Activated T-cell treated with anti-CD3 and anti-CD28 coated beads, Interleukin-2, amount 50 U/mL, for 72 hours (primary cell): ENCODE measurements at regions not wholly inside any gene's neighbourhood (a gene's known extent, or its start where the extent isn't known, plus 50 kb on each side); places are given as distances from the start of the nearest gene placed in this dataset.
"Not testable (repeated sequence)": the region's sequence is repeated elsewhere in the genome, so short reads cannot be mapped to it uniquely, and the experiment has no call there.

Experiments
- ATAC-seq, 2 donors: fragments of 150-1000 bp; cut with Tn5 transposase; replicated peaks in 1 of 2; 2 replicates each; pipeline ENCODE4 v1.10.0; 2021; ENCODE audit warnings: moderate library complexity in 2 of 2, mild to moderate bottlenecking in 1 of 2
- DNase-seq, 2 donors: peaks; one replicate each; pipeline ENCODE4 v3.0.0; 2021 to 2022; ENCODE audit warnings: mixed read lengths in 1 of 2
- H3K27ac Mint-ChIP-seq: one replicate; pipeline ENCODE4 v1.8.0; 2022; ENCODE audit warnings: mild to moderate bottlenecking, moderate library complexity, mixed read lengths
- H3K27me3 Mint-ChIP-seq: one replicate; pipeline ENCODE4 v1.8.0; 2022; ENCODE audit warnings: low read depth, mixed read lengths
- H3K36me3 Mint-ChIP-seq, 2 donors: one replicate each; pipeline ENCODE4 v1.8.0; 2022; ENCODE audit warnings: mixed read lengths in 2 of 2, mild to moderate bottlenecking in 1 of 2; ENCODE audit not compliant: insufficient read depth in 2 of 2
- H3K4me1 Mint-ChIP-seq: one replicate; pipeline ENCODE4 v1.8.0; 2022; ENCODE audit warnings: low read depth, mixed read lengths
- H3K4me3 Mint-ChIP-seq, 2 donors: one replicate each; pipeline ENCODE4 v1.8.0; 2022; ENCODE audit warnings: mild to moderate bottlenecking in 2 of 2, mixed read lengths in 2 of 2, moderate library complexity in 2 of 2
- H3K9me3 Mint-ChIP-seq, 2 donors: one replicate each; pipeline ENCODE4 v1.8.0; 2022; ENCODE audit warnings: mixed read lengths in 2 of 2

- no peaks in the 10 kb centered on the region for H3K27me3 Mint-ChIP-seq
- no peaks in the 10 kb centered on the region for H3K9me3 Mint-ChIP-seq
- H3K27ac Mint-ChIP-seq = no peak overlapping the region
- H3K4me1 Mint-ChIP-seq = peaks cover 12% of the 10 kb centered on the region
- no peak overlapping the region for H3K4me3 Mint-ChIP-seq
- ATAC-seq (no peak), DNase-seq (no peak)
- H3K36me3 Mint-ChIP-seq = peaks cover 0 to 4% of the 10 kb centered on the region in 2 donors
Observed at GRCh38 chr7:39758234-39758970, 135.0 kb downstream of the RALA start.

- DNase-seq = no peak
- ATAC-seq = no peak
- no peaks in the 10 kb centered on the region for H3K4me1 Mint-ChIP-seq
- H3K36me3 Mint-ChIP-seq = peaks cover 0 to 5% of the 10 kb centered on the region in 2 donors
- H3K9me3 Mint-ChIP-seq = no peaks in the 10 kb centered on the region
- H3K27ac Mint-ChIP-seq = no peak overlapping the region
- no peaks in the 10 kb centered on the region for H3K27me3 Mint-ChIP-seq
- H3K4me3 Mint-ChIP-seq = no peak overlapping the region
Observed at GRCh38 chr7:39761449-39761848, 138.1 kb downstream of the RALA start.

- not testable (repeated sequence) for H3K27ac Mint-ChIP-seq, H3K27me3 Mint-ChIP-seq, ATAC-seq, H3K9me3 Mint-ChIP-seq, H3K4me1 Mint-ChIP-seq, DNase-seq, H3K4me3 Mint-ChIP-seq, H3K36me3 Mint-ChIP-seq
Observed at GRCh38 chr7:39762466-39762865, 139.1 kb downstream of the RALA start.

- not testable (repeated sequence) for H3K36me3 Mint-ChIP-seq, ATAC-seq, H3K9me3 Mint-ChIP-seq, H3K27ac Mint-ChIP-seq, H3K4me1 Mint-ChIP-seq, H3K4me3 Mint-ChIP-seq, H3K27me3 Mint-ChIP-seq, DNase-seq
Observed at GRCh38 chr7:39762881-39763280, 139.5 kb downstream of the RALA start.

- H3K9me3 Mint-ChIP-seq, H3K4me1 Mint-ChIP-seq, H3K36me3 Mint-ChIP-seq, ATAC-seq, H3K27ac Mint-ChIP-seq, H3K4me3 Mint-ChIP-seq, H3K27me3 Mint-ChIP-seq, DNase-seq: not testable (repeated sequence)
Observed at GRCh38 chr7:39765833-39766232, 142.5 kb downstream of the RALA start.

GRCh38 chr7:39768439-39768838 lies 145.1 kb downstream of the RALA start:
- not testable (repeated sequence) for H3K4me1 Mint-ChIP-seq, H3K27me3 Mint-ChIP-seq, ATAC-seq, H3K4me3 Mint-ChIP-seq, DNase-seq, H3K27ac Mint-ChIP-seq, H3K36me3 Mint-ChIP-seq, H3K9me3 Mint-ChIP-seq

GRCh38 chr7:39774341-39774851 lies 151.0 kb downstream of the RALA start:
- H3K36me3 Mint-ChIP-seq, H3K9me3 Mint-ChIP-seq, DNase-seq, H3K4me3 Mint-ChIP-seq, ATAC-seq, H3K4me1 Mint-ChIP-seq, H3K27me3 Mint-ChIP-seq, H3K27ac Mint-ChIP-seq: not testable (repeated sequence)

GRCh38 chr7:39781557-39781956 lies 158.2 kb downstream of the RALA start:
- DNase-seq, H3K4me3 Mint-ChIP-seq, H3K4me1 Mint-ChIP-seq, H3K9me3 Mint-ChIP-seq, H3K36me3 Mint-ChIP-seq, H3K27ac Mint-ChIP-seq, H3K27me3 Mint-ChIP-seq, ATAC-seq: not testable (repeated sequence)

- H3K4me1 Mint-ChIP-seq, DNase-seq, H3K4me3 Mint-ChIP-seq, H3K27ac Mint-ChIP-seq, H3K9me3 Mint-ChIP-seq, H3K36me3 Mint-ChIP-seq, H3K27me3 Mint-ChIP-seq, ATAC-seq: not testable (repeated sequence)
Observed at GRCh38 chr7:39786440-39786839, 163.1 kb downstream of the RALA start.

GRCh38 chr7:39791035-39791434 lies 159.0 kb upstream of the CDK13 start:
- H3K27me3 Mint-ChIP-seq, H3K27ac Mint-ChIP-seq, H3K36me3 Mint-ChIP-seq, ATAC-seq, H3K4me3 Mint-ChIP-seq, DNase-seq, H3K9me3 Mint-ChIP-seq, H3K4me1 Mint-ChIP-seq: not testable (repeated sequence)

GRCh38 chr7:39791911-39792310 lies 158.1 kb upstream of the CDK13 start:
- not testable (repeated sequence) for H3K27ac Mint-ChIP-seq, H3K27me3 Mint-ChIP-seq, H3K4me3 Mint-ChIP-seq, H3K4me1 Mint-ChIP-seq, ATAC-seq, H3K9me3 Mint-ChIP-seq, H3K36me3 Mint-ChIP-seq
- peak in 1 of 2 donors; percentile 8 for DNase-seq

GRCh38 chr7:39793026-39793425 lies 157.0 kb upstream of the CDK13 start:
- H3K9me3 Mint-ChIP-seq, H3K4me3 Mint-ChIP-seq, H3K4me1 Mint-ChIP-seq, H3K27me3 Mint-ChIP-seq, H3K36me3 Mint-ChIP-seq, DNase-seq, ATAC-seq, H3K27ac Mint-ChIP-seq: not testable (repeated sequence)

GRCh38 chr7:39793851-39794250 lies 156.2 kb upstream of the CDK13 start:
- not testable (repeated sequence) for H3K4me1 Mint-ChIP-seq, H3K9me3 Mint-ChIP-seq, H3K27me3 Mint-ChIP-seq, H3K36me3 Mint-ChIP-seq, H3K27ac Mint-ChIP-seq, ATAC-seq, H3K4me3 Mint-ChIP-seq, DNase-seq

GRCh38 chr7:39796947-39797346 lies 153.1 kb upstream of the CDK13 start:
- not testable (repeated sequence) for H3K27ac Mint-ChIP-seq, H3K27me3 Mint-ChIP-seq, H3K9me3 Mint-ChIP-seq, H3K36me3 Mint-ChIP-seq, H3K4me1 Mint-ChIP-seq, ATAC-seq, DNase-seq, H3K4me3 Mint-ChIP-seq
